Peyer's patch (tissue), 4 donors: ENCODE measurements at regions not wholly inside any gene's neighbourhood (a gene's known extent, or its start where the extent isn't known, plus 50 kb on each side); places are given as distances from the start of the nearest gene placed in this dataset.

Source experiments
- CTCF ChIP-seq, 6 experiments: fragments of 450-650 bp in 4 of 6; fragments of 200-600 bp in 2 of 6; sonication (generic) in 1 of 6; IDR thresholded peaks; one replicate each; pipeline ENCODE4 v1.5.1; 2017 to 2019; ENCODE audit warnings: antibody characterized with exemption in 6 of 6, mild to moderate bottlenecking in 3 of 6, moderate library complexity in 1 of 6
- POLR2A ChIP-seq, 2 donors: fragments of 450-650 bp; IDR thresholded peaks; one replicate each; pipeline ENCODE4 v1.5.1; 2017; ENCODE audit warnings: antibody characterized with exemption in 2 of 2, mild to moderate bottlenecking in 2 of 2, moderate library complexity in 2 of 2

DNA sequence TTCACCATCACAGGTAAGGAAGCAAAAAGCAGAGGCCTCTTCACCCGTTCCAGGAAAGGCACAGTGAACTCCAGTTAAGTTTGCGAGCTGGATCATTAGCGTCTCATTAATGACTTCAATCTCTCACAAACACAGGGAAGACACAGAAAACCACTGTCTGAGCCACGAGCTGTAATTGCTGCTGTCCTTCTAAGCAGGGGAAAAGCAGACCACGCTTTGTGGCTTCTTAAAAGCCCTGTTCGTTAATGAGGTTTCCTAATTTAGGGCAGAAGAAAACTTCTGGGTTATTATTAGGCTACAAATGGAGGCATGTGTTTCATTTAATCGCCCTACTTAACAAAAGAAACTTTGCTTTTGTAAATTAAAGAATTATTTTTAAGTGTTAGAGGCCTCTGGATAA, 50.6 kb upstream of the FAM174B start:
- TF ChIP-seq CTCF (IDR thresholded peaks at IDR 0.05) (no peak), POLR2A (IDR thresholded peaks at IDR 0.05) (no peak)
